ENCODE measurements at regions not wholly inside any gene's neighbourhood (a gene's known extent, or its start where the extent isn't known, plus 50 kb on each side); places are given as distances from the start of the nearest gene placed in this dataset.

GRCh38 chr6:84415517-84415916 lies 188.1 kb upstream of the CEP162 start:
- no peak for TF ChIP-seq EZH2 (IDR thresholded peaks at IDR 0.05; ENCODE audit: borderline replicate concordance, low read depth, low read length)
- TF ChIP-seq HNRNPLL (IDR thresholded peaks at IDR 0.05; ENCODE audit: low read depth, low read length, poor library complexity, severe bottlenecking): no peak
- TF ChIP-seq, protein P1, sequence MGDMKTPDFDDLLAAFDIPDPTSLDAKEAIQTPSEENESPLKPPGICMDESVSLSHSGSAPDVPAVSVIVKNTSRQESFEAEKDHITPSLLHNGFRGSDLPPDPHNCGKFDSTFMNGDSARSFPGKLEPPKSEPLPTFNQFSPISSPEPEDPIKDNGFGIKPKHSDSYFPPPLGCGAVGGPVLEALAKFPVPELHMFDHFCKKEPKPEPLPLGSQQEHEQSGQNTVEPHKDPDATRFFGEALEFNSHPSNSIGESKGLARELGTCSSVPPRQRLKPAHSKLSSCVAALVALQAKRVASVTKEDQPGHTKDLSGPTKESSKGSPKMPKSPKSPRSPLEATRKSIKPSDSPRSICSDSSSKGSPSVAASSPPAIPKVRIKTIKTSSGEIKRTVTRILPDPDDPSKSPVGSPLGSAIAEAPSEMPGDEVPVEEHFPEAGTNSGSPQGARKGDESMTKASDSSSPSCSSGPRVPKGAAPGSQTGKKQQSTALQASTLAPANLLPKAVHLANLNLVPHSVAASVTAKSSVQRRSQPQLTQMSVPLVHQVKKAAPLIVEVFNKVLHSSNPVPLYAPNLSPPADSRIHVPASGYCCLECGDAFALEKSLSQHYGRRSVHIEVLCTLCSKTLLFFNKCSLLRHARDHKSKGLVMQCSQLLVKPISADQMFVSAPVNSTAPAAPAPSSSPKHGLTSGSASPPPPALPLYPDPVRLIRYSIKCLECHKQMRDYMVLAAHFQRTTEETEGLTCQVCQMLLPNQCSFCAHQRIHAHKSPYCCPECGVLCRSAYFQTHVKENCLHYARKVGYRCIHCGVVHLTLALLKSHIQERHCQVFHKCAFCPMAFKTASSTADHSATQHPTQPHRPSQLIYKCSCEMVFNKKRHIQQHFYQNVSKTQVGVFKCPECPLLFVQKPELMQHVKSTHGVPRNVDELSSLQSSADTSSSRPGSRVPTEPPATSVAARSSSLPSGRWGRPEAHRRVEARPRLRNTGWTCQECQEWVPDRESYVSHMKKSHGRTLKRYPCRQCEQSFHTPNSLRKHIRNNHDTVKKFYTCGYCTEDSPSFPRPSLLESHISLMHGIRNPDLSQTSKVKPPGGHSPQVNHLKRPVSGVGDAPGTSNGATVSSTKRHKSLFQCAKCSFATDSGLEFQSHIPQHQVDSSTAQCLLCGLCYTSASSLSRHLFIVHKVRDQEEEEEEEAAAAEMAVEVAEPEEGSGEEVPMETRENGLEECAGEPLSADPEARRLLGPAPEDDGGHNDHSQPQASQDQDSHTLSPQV (IDR thresholded peaks at IDR 0.05): no peak
- TF ChIP-seq SNAPC5 (CRISPR knock-in tag; IDR thresholded peaks at IDR 0.05): no peak
- TF ChIP-seq RFX5 (IDR thresholded peaks at IDR 0.05; ENCODE audit: low read depth, low read length): no peak
- TF ChIP-seq ZNF140 (CRISPR knock-in tag; IDR thresholded peaks at IDR 0.05): no peak
- no peak for TF ChIP-seq ZNF263 (CRISPR knock-in tag; IDR thresholded peaks at IDR 0.05; ENCODE audit: borderline replicate concordance)
- TF ChIP-seq BHLHE40 (IDR thresholded peaks at IDR 0.05; ENCODE audit: low read length): no peak
- TF ChIP-seq, protein P2, sequence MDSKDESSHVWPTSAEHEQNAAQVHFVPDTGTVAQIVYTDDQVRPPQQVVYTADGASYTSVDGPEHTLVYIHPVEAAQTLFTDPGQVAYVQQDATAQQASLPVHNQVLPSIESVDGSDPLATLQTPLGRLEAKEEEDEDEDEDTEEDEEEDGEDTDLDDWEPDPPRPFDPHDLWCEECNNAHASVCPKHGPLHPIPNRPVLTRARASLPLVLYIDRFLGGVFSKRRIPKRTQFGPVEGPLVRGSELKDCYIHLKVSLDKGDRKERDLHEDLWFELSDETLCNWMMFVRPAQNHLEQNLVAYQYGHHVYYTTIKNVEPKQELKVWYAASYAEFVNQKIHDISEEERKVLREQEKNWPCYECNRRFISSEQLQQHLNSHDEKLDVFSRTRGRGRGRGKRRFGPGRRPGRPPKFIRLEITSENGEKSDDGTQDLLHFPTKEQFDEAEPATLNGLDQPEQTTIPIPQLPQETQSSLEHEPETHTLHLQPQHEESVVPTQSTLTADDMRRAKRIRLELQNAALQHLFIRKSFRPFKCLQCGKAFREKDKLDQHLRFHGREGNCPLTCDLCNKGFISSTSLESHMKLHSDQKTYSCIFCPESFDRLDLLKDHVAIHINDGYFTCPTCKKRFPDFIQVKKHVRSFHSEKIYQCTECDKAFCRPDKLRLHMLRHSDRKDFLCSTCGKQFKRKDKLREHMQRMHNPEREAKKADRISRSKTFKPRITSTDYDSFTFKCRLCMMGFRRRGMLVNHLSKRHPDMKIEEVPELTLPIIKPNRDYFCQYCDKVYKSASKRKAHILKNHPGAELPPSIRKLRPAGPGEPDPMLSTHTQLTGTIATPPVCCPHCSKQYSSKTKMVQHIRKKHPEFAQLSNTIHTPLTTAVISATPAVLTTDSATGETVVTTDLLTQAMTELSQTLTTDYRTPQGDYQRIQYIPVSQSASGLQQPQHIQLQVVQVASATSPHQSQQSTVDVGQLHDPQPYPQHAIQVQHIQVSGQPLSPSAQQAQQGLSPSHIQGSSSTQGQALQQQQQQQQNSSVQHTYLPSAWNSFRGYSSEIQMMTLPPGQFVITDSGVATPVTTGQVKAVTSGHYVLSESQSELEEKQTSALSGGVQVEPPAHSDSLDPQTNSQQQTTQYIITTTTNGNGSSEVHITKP (IDR thresholded peaks at IDR 0.05; ENCODE audit: partially characterized antibody): no peak
- no peak for TF ChIP-seq ZNF384 (IDR thresholded peaks at IDR 0.05; ENCODE audit: low read depth, low read length)

All from K562 (cell line).